ENCODE measurements at regions not wholly inside any gene's neighbourhood (a gene's known extent, or its start where the extent isn't known, plus 50 kb on each side); places are given as distances from the start of the nearest gene placed in this dataset.

- Histone ChIP-seq H3K27ac (ENCODE audit: insufficient read depth, low read length) (no peak overlapping the region), H4K20me1 (ENCODE audit: insufficient read depth, low read length) (no peaks in the 10 kb centered on the region), H2BK20ac (ENCODE audit: low read depth, low read length) (no peak overlapping the region), H3K4me3 (ENCODE audit: insufficient read depth, low read depth, low read length) (no peak overlapping the region), H4K5ac (ENCODE audit: low read depth, low read length) (no peak overlapping the region), H3K27me3 (ENCODE audit: control insufficient read depth, insufficient read depth, low read length) (peaks cover 67% of the 10 kb centered on the region), H3K56ac (ENCODE audit: extremely low read depth, insufficient read depth, low read length) (no peak overlapping the region), H2BK120ac (ENCODE audit: low read depth, low read length) (no peak overlapping the region), H4K8ac (ENCODE audit: low read depth in 2 of 2, low read length in 2 of 2) (no peak overlapping the region), H3K4ac (ENCODE audit: low read depth, low read length) (no peak overlapping the region), H3K9ac (ENCODE audit: low read depth, low read length) (no peak overlapping the region), H2AFZ (replicated peaks; ENCODE audit: low read length, poor library complexity) (no peak overlapping the region), H4K91ac (ENCODE audit: insufficient read depth, low read depth, low read length) (no peak overlapping the region), H3K23ac (ENCODE audit: low read depth, low read length) (no peak overlapping the region), H2AK9ac (replicated peaks; ENCODE audit: low read depth, low read length, poor library complexity) (no peak overlapping the region), H3K79me1 (ENCODE audit: low read depth in 1 of 2, low read length in 2 of 2) (no peaks in the 10 kb centered on the region), H3K4me1 (ENCODE audit: control insufficient read depth, insufficient read depth, low read length) (peaks cover 2% of the 10 kb centered on the region; the same call in 1 of the 2 replicates), H2BK5ac (ENCODE audit: low read depth, low read length, poor library complexity, severe bottlenecking) (no peak overlapping the region), H2BK15ac (ENCODE audit: low read depth, low read length) (no peak overlapping the region), H3K4me2 (ENCODE audit: low read depth, low read length) (no peak overlapping the region), H3K14ac (replicated peaks; ENCODE audit: low read depth, low read length) (no peak overlapping the region), H3K36me3 (ENCODE audit: control insufficient read depth, insufficient read depth, low read length) (no peaks in the 10 kb centered on the region), H3K9me1 (ENCODE audit: insufficient read depth, low read length) (no peaks in the 10 kb centered on the region), H3K9me3 (ENCODE audit: control insufficient read depth, insufficient read depth, low read length) (0 out of 2 replicates have a peak, but pooled peaks cover 3% of the 10 kb centered on the region), H3K18ac (ENCODE audit: low read depth, low read length) (no peak overlapping the region), H2AK5ac (ENCODE audit: low read depth, low read length) (no peak overlapping the region)
- ChIA-PET CTCF (no interaction called here), POLR2A (ENCODE audit: unreplicated experiment) (no interaction called here)
- BruUV-seq (replicated peaks), result no TSS peak
- TF ChIP-seq FOS (IDR thresholded peaks at IDR 0.05; ENCODE audit: low read depth, low read length) (no peak), CEBPB (IDR thresholded peaks at IDR 0.05; ENCODE audit: low read depth, low read length) (no peak), NFE2L2 (IDR thresholded peaks at IDR 0.05; ENCODE audit: low read depth, low read length) (no peak), MXI1 (IDR thresholded peaks at IDR 0.05; ENCODE audit: borderline replicate concordance, low read depth, low read length) (no peak), CHD1 (IDR thresholded peaks at IDR 0.05; ENCODE audit: low read depth, low read length) (no peak), MAFK (IDR thresholded peaks at IDR 0.05; ENCODE audit: low read depth, low read length) (no peak), POLR2A (IDR thresholded peaks at IDR 0.05; ENCODE audit: low read depth, low read length) (no peak), CTCF (conservative IDR thresholded peaks at IDR 0.05; ENCODE audit: low read depth, low read length) (no peak), SMC3 (IDR thresholded peaks at IDR 0.05; ENCODE audit: low read depth, low read length) (no peak), BHLHE40 (IDR thresholded peaks at IDR 0.05; ENCODE audit: low read depth, low read length) (no peak), RCOR1 (IDR thresholded peaks at IDR 0.05; ENCODE audit: insufficient replicate concordance, low read length) (no peak), RAD21 (IDR thresholded peaks at IDR 0.05; ENCODE audit: low read length) (no peak), USF2 (IDR thresholded peaks at IDR 0.05; ENCODE audit: low read depth, low read length) (no peak), MAZ (IDR thresholded peaks at IDR 0.05; ENCODE audit: borderline replicate concordance, low read depth, low read length) (no peak), RFX5 (IDR thresholded peaks at IDR 0.05; ENCODE audit: low read depth, low read length) (no peak), ELK1 (IDR thresholded peaks at IDR 0.05; ENCODE audit: borderline replicate concordance, low read depth, low read length) (no peak)
- in situ Hi-C loops (cut with MboI; ENCODE audit: low sequenced_read_pairs) (no loop called here), dilution Hi-C loops (cut with HindIII; ENCODE audit: low sequenced_read_pairs, unreplicated experiment) (no loop called here), intact Hi-C loops (cut with micrococcal nuclease) (loop anchor here (5.0 kb wide), 1 partner anchor 402 kb away; no protein-coding TSS in a partner anchor)
- ATAC-seq (ENCODE audit: low read depth), result no peak
- no CpG with 5 or more reads among the region's 2 CpGs for WGBS, 2 experiments (ENCODE audit: extremely low coverage in 2 of 2, insufficient read length in 1 of 2)
- DNase-seq, result no peak
These were observed 218.3 kb downstream of the MEF2C start for GRCh38 chr5:88664645-88665044.

Measured in IMR-90 (cell line).